ENCODE measurements at regions not wholly inside any gene's neighbourhood (a gene's known extent, or its start where the extent isn't known, plus 50 kb on each side); places are given as distances from the start of the nearest gene placed in this dataset.
"Not testable (repeated sequence)": the region's sequence is repeated elsewhere in the genome, so short reads cannot be mapped to it uniquely, and the experiment has no call there.

GRCh38 chr13:50227361-50227760, 212.1 kb downstream of the KCNRG start:
- TF ChIP-seq CTCF (conservative IDR thresholded peaks at IDR 0.05; ENCODE audit: low read depth, low read length) = no peak
- no peak for DNase-seq (ENCODE audit: low read depth)
- H3K4me3 ChIP-seq (ENCODE audit: low read length) = no peak overlapping the region

DNA sequence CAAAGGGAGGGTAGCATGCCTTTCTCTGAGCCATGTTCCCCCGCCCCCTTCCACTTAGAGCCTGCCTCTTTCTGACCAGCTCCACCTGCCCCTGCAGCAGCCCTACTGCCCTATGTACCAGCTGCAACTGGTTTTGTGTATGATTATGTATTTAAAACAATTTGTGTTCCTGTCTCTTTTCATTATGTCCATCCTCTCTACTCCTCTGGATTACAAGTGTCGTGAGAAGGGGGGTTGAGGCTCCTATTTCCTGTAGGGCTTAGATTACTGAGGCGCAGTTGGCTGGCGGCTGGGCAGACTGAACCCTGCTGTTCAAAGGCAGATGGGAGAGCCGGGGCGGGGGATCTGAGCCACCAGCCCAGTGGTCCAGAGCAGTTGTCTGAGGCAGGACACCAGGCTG, 213.3 kb downstream of the KCNRG start:
- no peak for TF ChIP-seq CTCF (conservative IDR thresholded peaks at IDR 0.05; ENCODE audit: low read depth, low read length)
- no peak overlapping the region for H3K4me3 ChIP-seq (ENCODE audit: low read length)
- DNase-seq (ENCODE audit: low read depth) = no peak

DNA sequence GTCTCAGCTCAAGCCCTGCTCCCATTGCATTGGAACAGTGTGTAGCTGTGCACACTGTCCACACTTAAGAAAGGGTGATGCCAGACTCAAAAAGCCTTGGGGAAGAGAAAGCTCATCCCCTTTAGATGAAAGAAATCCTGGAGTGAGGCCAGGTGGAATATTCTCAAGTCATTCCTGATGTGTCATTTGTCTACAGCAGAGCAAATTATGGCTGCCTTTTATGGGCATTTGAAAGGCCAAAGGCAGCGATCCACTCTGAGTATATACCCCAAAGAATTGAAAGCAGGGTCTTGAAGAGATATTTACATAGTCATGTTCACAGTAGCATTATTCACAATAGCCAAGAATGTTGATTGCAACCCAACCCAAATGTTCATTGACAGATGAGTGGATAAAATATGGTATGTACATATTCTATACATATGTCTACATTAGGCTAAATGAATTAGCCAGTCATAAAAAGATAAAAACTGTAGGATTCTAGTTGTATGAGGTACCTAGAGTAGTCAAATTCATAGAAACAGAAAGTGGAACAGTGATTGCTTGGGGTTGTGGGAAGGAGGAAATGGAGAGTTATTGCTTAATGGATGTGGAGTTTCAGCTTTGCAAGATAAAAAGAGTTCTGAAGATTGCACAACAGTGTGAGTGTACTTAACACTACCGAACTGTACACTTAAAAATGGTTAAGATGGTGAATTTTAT, 214.9 kb downstream of the KCNRG start:
- H3K4me3 ChIP-seq (ENCODE audit: low read length) = no peak overlapping the region
- DNase-seq (ENCODE audit: low read depth) = no peak
- TF ChIP-seq CTCF (conservative IDR thresholded peaks at IDR 0.05; ENCODE audit: low read depth, low read length) = no peak

DNA sequence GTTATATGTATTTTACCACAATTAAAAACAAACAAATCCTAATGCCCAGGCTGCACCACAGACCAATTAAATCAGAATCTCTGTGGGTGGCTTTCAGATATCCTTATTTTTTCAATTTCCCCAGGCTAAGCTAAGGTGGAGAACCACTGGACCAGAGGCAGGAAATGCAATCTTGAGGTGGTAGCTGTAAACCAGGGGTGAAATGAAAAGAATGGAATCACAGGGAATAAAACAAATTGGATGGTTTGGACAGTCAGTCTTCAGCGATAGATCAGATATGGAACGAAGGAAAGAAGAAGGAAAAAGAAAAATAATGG, 215.4 kb downstream of the KCNRG start:
- no peak for DNase-seq (ENCODE audit: low read depth)
- no peak overlapping the region for H3K4me3 ChIP-seq (ENCODE audit: low read length)
- no peak for TF ChIP-seq CTCF (conservative IDR thresholded peaks at IDR 0.05; ENCODE audit: low read depth, low read length)

GRCh38 chr13:50233574-50233973, 218.3 kb downstream of the KCNRG start:
- not testable (repeated sequence) for H3K4me3 ChIP-seq (ENCODE audit: low read length)

DNA sequence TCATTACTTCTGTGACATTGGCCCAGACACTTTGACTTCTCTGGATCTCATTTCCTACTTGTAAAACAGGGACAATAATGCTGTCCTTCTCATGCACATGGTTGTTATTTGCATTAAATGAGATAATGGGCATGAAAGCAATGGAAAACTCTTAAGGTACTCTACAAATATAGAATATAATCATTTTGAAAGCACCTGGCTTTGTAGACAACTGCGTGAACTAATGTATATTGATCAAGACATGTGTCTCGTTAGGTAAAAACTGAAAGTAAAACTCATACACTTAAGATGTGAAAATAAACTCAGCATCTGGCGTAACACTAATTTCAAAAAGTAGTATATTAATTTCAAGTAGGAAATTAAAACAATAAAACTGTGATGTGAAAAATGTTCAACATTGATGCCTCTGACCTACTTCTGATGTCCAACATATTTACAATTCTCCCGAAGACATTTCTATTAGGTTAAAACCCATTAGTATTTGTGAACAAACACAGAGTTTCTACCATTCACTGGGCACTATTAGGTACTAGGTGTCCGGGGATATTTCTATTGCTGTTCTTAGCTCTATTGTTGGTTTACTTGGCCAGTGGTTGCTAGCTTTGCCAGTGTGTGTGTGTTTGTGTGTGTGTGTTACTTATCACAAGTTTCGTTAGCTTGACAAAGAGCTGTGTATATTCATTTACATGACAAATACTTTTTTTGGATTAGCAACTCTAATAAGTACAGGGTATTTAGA, 220.5 kb downstream of the KCNRG start:
- TF ChIP-seq CTCF (conservative IDR thresholded peaks at IDR 0.05; ENCODE audit: low read depth, low read length) = no peak

More at GRCh38 chr13:50233574-50233973, 218.3 kb downstream of the KCNRG start:
- DNase-seq (ENCODE audit: low read depth) = not testable (repeated sequence)

GRCh38 chr13:50236898-50237318, 221.7 kb downstream of the KCNRG start:
- no peak overlapping the region for H3K4me3 ChIP-seq (ENCODE audit: low read length)
- DNase-seq (ENCODE audit: low read depth) = no peak
- TF ChIP-seq CTCF (conservative IDR thresholded peaks at IDR 0.05; ENCODE audit: low read depth, low read length) = no peak

More for the DNA sequence above, 220.5 kb downstream of the KCNRG start:
- no peak for DNase-seq (ENCODE audit: low read depth)
- H3K4me3 ChIP-seq (ENCODE audit: low read length) = no peak overlapping the region
